LNCAP (cell line): ENCODE measurements at regions not wholly inside any gene's neighbourhood (a gene's known extent, or its start where the extent isn't known, plus 50 kb on each side); places are given as distances from the start of the nearest gene placed in this dataset.

ENCODE experiments used
- TF ChIP-seq, protein P1 (sequence below): fragments of 450-650 bp; IDR thresholded peaks from 2 replicates; pipeline ENCODE4 v1.5.1; 2017; ENCODE audit warnings: mild to moderate bottlenecking

DNA sequence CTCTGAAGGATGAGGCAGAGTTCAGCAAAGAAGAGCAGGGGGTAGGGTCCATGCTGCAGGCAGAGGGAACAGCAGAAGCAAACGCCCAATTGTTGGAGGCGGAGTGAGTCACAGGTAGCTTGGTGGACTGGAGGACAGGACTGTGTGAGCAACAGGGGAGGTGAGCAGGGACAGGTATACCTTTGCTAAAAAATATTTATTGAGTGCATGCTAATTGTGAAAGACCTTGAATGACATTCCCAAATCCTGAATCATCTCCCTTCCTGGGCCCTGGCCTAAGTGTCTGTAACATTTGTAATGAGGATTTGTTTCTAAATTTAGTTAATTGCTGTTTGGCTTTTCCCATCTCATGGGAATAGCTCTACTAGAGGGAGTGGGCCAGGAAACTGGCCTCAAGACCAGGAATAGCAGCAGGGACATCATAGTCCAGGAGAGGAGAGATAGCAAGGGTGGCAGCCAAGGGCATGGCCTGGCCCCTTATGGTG, 123.7 kb downstream of the FOXD2 start:
- TF ChIP-seq, protein P1, sequence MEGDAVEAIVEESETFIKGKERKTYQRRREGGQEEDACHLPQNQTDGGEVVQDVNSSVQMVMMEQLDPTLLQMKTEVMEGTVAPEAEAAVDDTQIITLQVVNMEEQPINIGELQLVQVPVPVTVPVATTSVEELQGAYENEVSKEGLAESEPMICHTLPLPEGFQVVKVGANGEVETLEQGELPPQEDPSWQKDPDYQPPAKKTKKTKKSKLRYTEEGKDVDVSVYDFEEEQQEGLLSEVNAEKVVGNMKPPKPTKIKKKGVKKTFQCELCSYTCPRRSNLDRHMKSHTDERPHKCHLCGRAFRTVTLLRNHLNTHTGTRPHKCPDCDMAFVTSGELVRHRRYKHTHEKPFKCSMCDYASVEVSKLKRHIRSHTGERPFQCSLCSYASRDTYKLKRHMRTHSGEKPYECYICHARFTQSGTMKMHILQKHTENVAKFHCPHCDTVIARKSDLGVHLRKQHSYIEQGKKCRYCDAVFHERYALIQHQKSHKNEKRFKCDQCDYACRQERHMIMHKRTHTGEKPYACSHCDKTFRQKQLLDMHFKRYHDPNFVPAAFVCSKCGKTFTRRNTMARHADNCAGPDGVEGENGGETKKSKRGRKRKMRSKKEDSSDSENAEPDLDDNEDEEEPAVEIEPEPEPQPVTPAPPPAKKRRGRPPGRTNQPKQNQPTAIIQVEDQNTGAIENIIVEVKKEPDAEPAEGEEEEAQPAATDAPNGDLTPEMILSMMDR = no peak

GRCh38 chr1:47562147-47562546, 124.3 kb downstream of the FOXD2 start:
- TF ChIP-seq, protein P1 = no peak

- TF ChIP-seq, protein P1 = no peak
Measured at GRCh38 chr1:47562799-47563198, 125.0 kb downstream of the FOXD2 start.

- TF ChIP-seq, protein P1 = no peak
Measured at GRCh38 chr1:47563201-47563600, 125.4 kb downstream of the FOXD2 start.

GRCh38 chr1:47564570-47564969, 126.7 kb downstream of the FOXD2 start:
- TF ChIP-seq, protein P1 = no peak

DNA sequence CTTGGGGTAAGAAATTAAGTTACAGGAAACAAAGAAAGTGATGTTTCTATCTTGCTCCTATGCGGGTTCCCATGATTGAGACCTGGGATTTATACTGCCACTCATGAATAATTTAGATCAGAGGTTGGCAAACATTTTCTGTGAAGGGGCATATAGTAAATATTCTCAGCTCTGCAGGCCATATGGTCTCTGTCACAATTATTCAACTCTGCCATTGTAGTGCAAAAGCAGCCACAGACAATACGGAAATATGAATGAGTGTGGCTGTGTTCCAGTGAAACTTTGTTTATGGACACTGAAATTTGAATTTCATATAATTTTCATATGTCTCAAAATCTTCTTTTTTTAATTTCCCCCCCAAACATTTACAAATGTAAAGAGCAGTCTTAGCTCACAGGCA, 127.2 kb downstream of the FOXD2 start:
- TF ChIP-seq, protein P1 = no peak

GRCh38 chr1:47565676-47566075, 127.8 kb downstream of the FOXD2 start:
- TF ChIP-seq, protein P1 = no peak

DNA sequence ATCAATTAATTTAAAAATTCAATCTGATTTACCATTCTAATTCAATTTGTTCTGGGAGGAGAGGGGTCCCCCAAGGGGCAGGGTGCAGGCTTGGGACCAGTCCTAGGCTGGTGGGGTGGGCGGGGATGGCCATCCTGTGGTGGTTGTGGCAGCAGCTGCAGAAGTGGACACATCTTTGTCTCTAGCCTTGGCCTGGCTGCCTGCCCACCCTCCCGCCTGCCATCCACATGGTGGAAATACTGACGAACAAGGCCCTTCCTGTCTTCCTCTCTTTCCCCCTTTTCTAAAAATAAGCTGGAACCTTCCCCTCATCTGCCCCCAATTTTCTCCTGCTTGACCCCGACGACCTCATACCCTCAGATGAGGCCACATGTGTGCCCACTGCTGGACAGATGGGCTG, 130.9 kb downstream of the FOXD2 start:
- TF ChIP-seq, protein P1 = no peak
